Loucy (cell line): ENCODE measurements at regions not wholly inside any gene's neighbourhood (a gene's known extent, or its start where the extent isn't known, plus 50 kb on each side); places are given as distances from the start of the nearest gene placed in this dataset.

Source experiments
- CTCF ChIP-seq: fragments of 200-600 bp; sonication (generic); conservative IDR thresholded peaks from 2 replicates; pipeline ENCODE4 v1.5.1; 2014; ENCODE audit warnings: mild to moderate bottlenecking, antibody characterized with exemption, low read length
- EZH2phosphoT487 ChIP-seq: fragments of 200-600 bp; IDR thresholded peaks from 2 replicates; pipeline ENCODE4 v1.6.1; 2018; ENCODE audit warnings: antibody characterized with exemption, mild to moderate bottlenecking, moderate library complexity, borderline replicate concordance

- no peak for TF ChIP-seq CTCF
- TF ChIP-seq EZH2phosphoT487, result no peak
These were observed 343.5 kb upstream of the FANCL start for GRCh38 chr2:58584606-58585118.
